ENCODE measurements at regions not wholly inside any gene's neighbourhood (a gene's known extent, or its start where the extent isn't known, plus 50 kb on each side); places are given as distances from the start of the nearest gene placed in this dataset.
A peak's percentile ranks its signal among the peaks of the same experiment; 100 is the strongest.

- no peak for TF ChIP-seq STAT6 (CRISPR knock-in tag; IDR thresholded peaks at IDR 0.05)
- no peak for TF ChIP-seq NCOR1 (IDR thresholded peaks at IDR 0.05)
- TF ChIP-seq YBX1 (IDR thresholded peaks at IDR 0.05) = no peak
- TF ChIP-seq ZNF561 (CRISPR knock-in tag; conservative IDR thresholded peaks at IDR 0.05) = no peak
- no peak for TF ChIP-seq ZZZ3 (IDR thresholded peaks at IDR 0.05)
- no peak for TF ChIP-seq RBM22 (IDR thresholded peaks at IDR 0.05; ENCODE audit: low read depth, low read length, poor library complexity, severe bottlenecking)
- no peak for TF ChIP-seq USF2 (CRISPR knock-in tag; IDR thresholded peaks at IDR 0.05)
- no peak for TF ChIP-seq ELK1 (CRISPR knock-in tag; IDR thresholded peaks at IDR 0.05)
- no peak for TF ChIP-seq SIRT6 (IDR thresholded peaks at IDR 0.05; ENCODE audit: low read depth, low read length)
- no peak for TF ChIP-seq FOXO4 (CRISPR knock-in tag; IDR thresholded peaks at IDR 0.05)
- no peak for TF ChIP-seq NONO (IDR thresholded peaks at IDR 0.05; ENCODE audit: low read depth in 2 of 2, low read length in 1 of 2)
- TF ChIP-seq ZNF232 (CRISPR knock-in tag; IDR thresholded peaks at IDR 0.05) = no peak
- no peak for TF ChIP-seq NFIC (IDR thresholded peaks at IDR 0.05)
- no peak for TF ChIP-seq ZNF764 (CRISPR knock-in tag; IDR thresholded peaks at IDR 0.05; ENCODE audit: low read depth)
- no peak for TF ChIP-seq NR4A1 (CRISPR knock-in tag; IDR thresholded peaks at IDR 0.05)
- TF ChIP-seq NR4A1 (tag; IDR thresholded peaks at IDR 0.05) = no peak
- no peak for TF ChIP-seq NR2F6 (CRISPR knock-in tag; IDR thresholded peaks at IDR 0.05)
- TF ChIP-seq ZNF695 (CRISPR knock-in tag; IDR thresholded peaks at IDR 0.05) = no peak
- TF ChIP-seq ZC3H11A (IDR thresholded peaks at IDR 0.05; ENCODE audit: low read depth, low read length) = no peak
- peak; percentile 22; the same call in 1 of the 2 replicates for TF ChIP-seq NFE2 (IDR thresholded peaks at IDR 0.05; ENCODE audit: low read depth)
- TF ChIP-seq TRIM28 (IDR thresholded peaks at IDR 0.05) = no peak
- TF ChIP-seq ZNF316 (IDR thresholded peaks at IDR 0.05) = peak; percentile 63
- no peak for TF ChIP-seq ZKSCAN3 (CRISPR knock-in tag; IDR thresholded peaks at IDR 0.05)
- TF ChIP-seq, protein P1, sequence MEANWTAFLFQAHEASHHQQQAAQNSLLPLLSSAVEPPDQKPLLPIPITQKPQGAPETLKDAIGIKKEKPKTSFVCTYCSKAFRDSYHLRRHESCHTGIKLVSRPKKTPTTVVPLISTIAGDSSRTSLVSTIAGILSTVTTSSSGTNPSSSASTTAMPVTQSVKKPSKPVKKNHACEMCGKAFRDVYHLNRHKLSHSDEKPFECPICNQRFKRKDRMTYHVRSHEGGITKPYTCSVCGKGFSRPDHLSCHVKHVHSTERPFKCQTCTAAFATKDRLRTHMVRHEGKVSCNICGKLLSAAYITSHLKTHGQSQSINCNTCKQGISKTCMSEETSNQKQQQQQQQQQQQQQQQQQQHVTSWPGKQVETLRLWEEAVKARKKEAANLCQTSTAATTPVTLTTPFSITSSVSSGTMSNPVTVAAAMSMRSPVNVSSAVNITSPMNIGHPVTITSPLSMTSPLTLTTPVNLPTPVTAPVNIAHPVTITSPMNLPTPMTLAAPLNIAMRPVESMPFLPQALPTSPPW (CRISPR knock-in tag; IDR thresholded peaks at IDR 0.05) = no peak
- no peak for TF ChIP-seq LCOR (CRISPR knock-in tag; IDR thresholded peaks at IDR 0.05)
Observed at GRCh38 chr10:29210266-29210868, 78.5 kb upstream of the LYZL1 start (continued).
